ENCODE measurements at regions not wholly inside any gene's neighbourhood (a gene's known extent, or its start where the extent isn't known, plus 50 kb on each side); places are given as distances from the start of the nearest gene placed in this dataset.

DNA sequence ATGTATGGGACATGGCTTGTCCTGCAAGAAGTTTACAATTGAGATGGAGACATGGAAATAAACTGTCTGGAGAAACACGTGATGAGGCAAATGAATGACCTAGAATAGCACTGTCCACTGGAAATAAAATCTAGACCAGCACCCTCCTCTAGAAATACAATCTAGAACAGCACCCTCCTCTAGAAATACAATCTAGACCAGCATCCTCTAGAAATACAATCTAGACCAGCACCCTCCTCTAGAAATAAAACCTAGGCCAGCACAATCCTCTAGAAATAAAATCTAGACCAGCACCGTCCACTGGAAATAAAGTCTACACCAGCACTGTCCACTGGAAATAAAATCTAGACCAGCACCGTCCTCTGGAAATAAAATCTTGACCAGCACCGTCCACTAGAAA is 69.2 kb upstream of the RFLNA start:
- Histone ChIP-seq H3K9ac (ENCODE audit: extremely low read depth, insufficient read length, low read length) (no peak overlapping the region), H2BK120ac (ENCODE audit: low read depth, low read length, poor library complexity, severe bottlenecking) (no peak overlapping the region), H4K8ac (replicated peaks; ENCODE audit: insufficient read length, low read depth, low read length) (no peak overlapping the region), H3K4me1 (ENCODE audit: insufficient read depth, low read length) (no peaks in the 10 kb centered on the region), H2AFZ (ENCODE audit: low read length) (no peak overlapping the region), H3K79me2 (ENCODE audit: insufficient read depth, low read length) (no peaks in the 10 kb centered on the region), H4K91ac (ENCODE audit: insufficient read length, low read depth, low read length) (no peak overlapping the region), H3K23ac (ENCODE audit: insufficient read length, low read depth, low read length) (no peak overlapping the region), H2BK12ac (ENCODE audit: insufficient read length, low read depth, low read length) (no peak overlapping the region), H3K27ac (ENCODE audit: insufficient read length, low read depth, low read length) (no peak overlapping the region), H2BK15ac (ENCODE audit: low read depth, low read length) (no peak overlapping the region), H3K56ac (ENCODE audit: insufficient read length, low read depth, low read length) (no peak overlapping the region), H3K79me1 (ENCODE audit: insufficient read depth, low read depth, low read length, poor library complexity, severe bottlenecking) (no peaks in the 10 kb centered on the region), H4K5ac (ENCODE audit: insufficient read length, low read depth, low read length) (no peak overlapping the region), H4K20me1 (ENCODE audit: control insufficient read depth, insufficient read depth, insufficient read length) (no peaks in the 10 kb centered on the region), H2BK20ac (ENCODE audit: low read depth, low read length, poor library complexity, severe bottlenecking) (no peak overlapping the region), H2AK5ac (ENCODE audit: insufficient read length, low read length) (no peak overlapping the region), H3T11ph (ENCODE audit: low read length) (no peak overlapping the region), H3K14ac (ENCODE audit: insufficient read depth, low read length) (no peak overlapping the region), H3K4me2 (ENCODE audit: insufficient read depth, insufficient read length, low read length) (no peak overlapping the region), H3K18ac (ENCODE audit: insufficient read length, low read depth, low read length) (no peak overlapping the region), H3K9me3 (ENCODE audit: control insufficient read depth, low read depth, low read length) (no peaks in the 10 kb centered on the region), H3K4ac (ENCODE audit: low read depth, low read length) (no peak overlapping the region), H2BK5ac (ENCODE audit: insufficient read length, low read length) (no peak overlapping the region), H3K23me2 (ENCODE audit: insufficient read length, low read depth, low read length, poor library complexity, severe bottlenecking) (no peaks in the 10 kb centered on the region), H3K27me3 (ENCODE audit: insufficient read depth, low read length) (no peaks in the 10 kb centered on the region)
- Mint-ChIP-seq H3K4me1 (no peaks in the 10 kb centered on the region), H3K27ac (no peak overlapping the region), H3K9me3 (peaks cover 4 to 5% of the 10 kb centered on the region in 2 experiments), H3K4me3 (no peak overlapping the region), H3K27me3 (ENCODE audit: low read depth) (no peaks in the 10 kb centered on the region; the same call in none of the 2 replicates), H3K36me3 (ENCODE audit: insufficient read depth in 1 of 3, low read depth in 3 of 3) (peaks cover 3 to 5% (median 4%) of the 10 kb centered on the region in 3 experiments; a peak in 5 of 7 replicates)
- WGBS (ENCODE audit: extremely low coverage, insufficient read length, low lambda C conversion rate), result no CpG with 5 or more reads among the region's 4 CpGs
- DNase-seq, result no peak
- TF ChIP-seq, protein P1, sequence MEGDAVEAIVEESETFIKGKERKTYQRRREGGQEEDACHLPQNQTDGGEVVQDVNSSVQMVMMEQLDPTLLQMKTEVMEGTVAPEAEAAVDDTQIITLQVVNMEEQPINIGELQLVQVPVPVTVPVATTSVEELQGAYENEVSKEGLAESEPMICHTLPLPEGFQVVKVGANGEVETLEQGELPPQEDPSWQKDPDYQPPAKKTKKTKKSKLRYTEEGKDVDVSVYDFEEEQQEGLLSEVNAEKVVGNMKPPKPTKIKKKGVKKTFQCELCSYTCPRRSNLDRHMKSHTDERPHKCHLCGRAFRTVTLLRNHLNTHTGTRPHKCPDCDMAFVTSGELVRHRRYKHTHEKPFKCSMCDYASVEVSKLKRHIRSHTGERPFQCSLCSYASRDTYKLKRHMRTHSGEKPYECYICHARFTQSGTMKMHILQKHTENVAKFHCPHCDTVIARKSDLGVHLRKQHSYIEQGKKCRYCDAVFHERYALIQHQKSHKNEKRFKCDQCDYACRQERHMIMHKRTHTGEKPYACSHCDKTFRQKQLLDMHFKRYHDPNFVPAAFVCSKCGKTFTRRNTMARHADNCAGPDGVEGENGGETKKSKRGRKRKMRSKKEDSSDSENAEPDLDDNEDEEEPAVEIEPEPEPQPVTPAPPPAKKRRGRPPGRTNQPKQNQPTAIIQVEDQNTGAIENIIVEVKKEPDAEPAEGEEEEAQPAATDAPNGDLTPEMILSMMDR (conservative IDR thresholded peaks at IDR 0.05), result no peak

Measured in H9 (cell line).